OCI-LY1 (cell line): ENCODE measurements at regions not wholly inside any gene's neighbourhood (a gene's known extent, or its start where the extent isn't known, plus 50 kb on each side); places are given as distances from the start of the nearest gene placed in this dataset.

ENCODE experiments used
- H2AFZ ChIP-seq: fragments of 200-600 bp; sonication (generic), shearing (Covaris generic); 2 replicates; pipeline ENCODE4 v1.6.0; 2014; ENCODE audit warnings: antibody characterized with exemption, mild to moderate bottlenecking, low read length
- H3F3A ChIP-seq: fragments of 200-600 bp; sonication (generic), shearing (Covaris generic); 2 replicates; pipeline ENCODE4 v1.6.0; 2014; ENCODE audit warnings: mild to moderate bottlenecking, antibody characterized with exemption, low read length, moderate library complexity; ENCODE audit not compliant: insufficient read depth
- H3K27ac ChIP-seq: fragments of 200-600 bp; sonication (generic); 2 replicates; pipeline ENCODE4 v1.5.1; 2014; ENCODE audit warnings: low read length, mixed run types, mild to moderate bottlenecking, low read depth; ENCODE audit not compliant: poor library complexity, severe bottlenecking
- H3K27me3 ChIP-seq: fragments of 200-600 bp; sonication (generic); 2 replicates; pipeline ENCODE4 v1.6.0; 2014; ENCODE audit warnings: antibody characterized with exemption, mild to moderate bottlenecking, low read length, moderate library complexity; ENCODE audit not compliant: insufficient read depth
- H3K36me3 ChIP-seq: fragments of 200-600 bp; sonication (generic); 2 replicates; pipeline ENCODE4 v1.6.1; 2014; ENCODE audit warnings: mild to moderate bottlenecking, antibody characterized with exemption, low read length, moderate library complexity, mixed read lengths; ENCODE audit not compliant: insufficient read depth
- H3K4me1 ChIP-seq: fragments of 200-600 bp; sonication (generic); 2 replicates; pipeline ENCODE4 v1.5.1; 2014; ENCODE audit warnings: mild to moderate bottlenecking, low read length, moderate library complexity; ENCODE audit not compliant: insufficient read depth, severe bottlenecking
- H3K4me2 ChIP-seq: fragments of 200-600 bp; sonication (generic), shearing (Covaris generic); 2 replicates; pipeline ENCODE4 v1.6.1; 2014; ENCODE audit warnings: low read length
- H3K4me3 ChIP-seq: fragments of 200-600 bp; sonication (generic); 2 replicates; pipeline ENCODE4 v1.5.1; 2014; ENCODE audit warnings: low read length, low read depth, mild to moderate bottlenecking, mixed read lengths; ENCODE audit not compliant: poor library complexity, severe bottlenecking
- H3K79me2 ChIP-seq: fragments of 200-600 bp; shearing (Covaris generic); 2 replicates; pipeline ENCODE4 v1.6.1; 2016; ENCODE audit warnings: mixed run types, low read length, mixed read lengths; ENCODE audit not compliant: insufficient read depth
- H3K9ac ChIP-seq: fragments of 200-600 bp; sonication (generic), shearing (Covaris generic); 2 replicates; pipeline ENCODE4 v1.6.1; 2014; ENCODE audit warnings: mild to moderate bottlenecking, low read length, mixed read lengths
- H3K9me2 ChIP-seq: fragments of 200-600 bp; sonication (generic), shearing (Covaris generic); 2 replicates; pipeline ENCODE4 v1.6.1; 2014; ENCODE audit warnings: low read depth, mild to moderate bottlenecking, low read length, mixed read lengths
- H3K9me3 ChIP-seq: fragments of 200-600 bp; shearing (Covaris generic); 2 replicates; pipeline ENCODE4 v1.6.1; 2014; ENCODE audit warnings: low read length, mixed read lengths
- H4K20me1 ChIP-seq: fragments of 200-600 bp; sonication (generic), shearing (Covaris generic); 2 replicates; pipeline ENCODE4 v1.6.0; 2016; ENCODE audit warnings: mild to moderate bottlenecking, low read length; ENCODE audit not compliant: insufficient read depth
- CTCF ChIP-seq: fragments of 200-600 bp; sonication (generic), shearing (Covaris generic); IDR thresholded peaks from 2 replicates; pipeline ENCODE4 v1.5.1; 2017; ENCODE audit warnings: mild to moderate bottlenecking, antibody characterized with exemption, low read length, moderate library complexity, mixed read lengths
- EZH2 ChIP-seq: fragments of 200-600 bp; sonication (generic), shearing (Covaris generic); IDR thresholded peaks from 2 replicates; pipeline ENCODE4 v1.8.0; 2017; ENCODE audit warnings: borderline replicate concordance, mixed run types, mild to moderate bottlenecking, antibody characterized with exemption, low read length, moderate library complexity, mixed read lengths

DNA sequence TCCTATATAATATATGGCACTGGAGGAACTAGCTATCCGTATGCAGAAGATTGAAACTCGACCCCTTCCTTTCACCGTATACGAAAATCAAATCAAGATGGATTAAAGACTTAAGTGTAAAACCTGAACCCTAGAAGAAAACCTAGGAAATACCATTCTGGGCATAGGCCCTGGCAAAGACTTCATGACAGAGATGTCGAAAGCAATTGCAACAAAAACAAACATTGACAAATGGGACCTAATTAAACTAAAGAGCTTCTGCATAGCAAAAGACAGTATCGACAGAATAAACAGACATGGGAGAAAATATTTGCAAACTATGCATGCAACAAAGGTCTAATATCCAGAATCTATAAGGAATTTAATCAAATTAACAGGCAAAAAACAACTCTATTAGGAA lies 61.4 kb upstream of the HDAC9 start:
- H3K79me2 ChIP-seq: no peaks in the 10 kb centered on the region
- H3K27ac ChIP-seq: no peak overlapping the region
- no peak overlapping the region for H3K9ac ChIP-seq
- no peak overlapping the region for H3K4me2 ChIP-seq
- no peaks in the 10 kb centered on the region for H3K36me3 ChIP-seq
- no peak overlapping the region for H2AFZ ChIP-seq
- no peak overlapping the region for H3K4me3 ChIP-seq
- 0 out of 2 replicates have a peak, but pooled peaks cover 3% of the 10 kb centered on the region for H3K9me3 ChIP-seq
- no peaks in the 10 kb centered on the region for H3K4me1 ChIP-seq
- H3F3A ChIP-seq: no peaks in the 10 kb centered on the region
- no peaks in the 10 kb centered on the region for H3K9me2 ChIP-seq
- no peaks in the 10 kb centered on the region for H4K20me1 ChIP-seq
- TF ChIP-seq EZH2: no peak
- no peak for TF ChIP-seq CTCF
- no peaks in the 10 kb centered on the region for H3K27me3 ChIP-seq

- Histone ChIP-seq H3K4me2 (no peak overlapping the region), H2AFZ (no peak overlapping the region), H3K9me2 (no peaks in the 10 kb centered on the region), H3F3A (no peaks in the 10 kb centered on the region), H3K4me1 (no peaks in the 10 kb centered on the region), H3K9me3 (0 out of 2 replicates have a peak, but pooled peaks cover 3% of the 10 kb centered on the region), H4K20me1 (no peaks in the 10 kb centered on the region), H3K36me3 (no peaks in the 10 kb centered on the region), H3K79me2 (no peaks in the 10 kb centered on the region), H3K27ac (no peak overlapping the region), H3K4me3 (no peak overlapping the region), H3K27me3 (no peaks in the 10 kb centered on the region), H3K9ac (no peak overlapping the region)
- TF ChIP-seq CTCF: no peak
- TF ChIP-seq EZH2: no peak
These were observed 58.4 kb upstream of the HDAC9 start for GRCh38 chr7:18437101-18437500.

DNA sequence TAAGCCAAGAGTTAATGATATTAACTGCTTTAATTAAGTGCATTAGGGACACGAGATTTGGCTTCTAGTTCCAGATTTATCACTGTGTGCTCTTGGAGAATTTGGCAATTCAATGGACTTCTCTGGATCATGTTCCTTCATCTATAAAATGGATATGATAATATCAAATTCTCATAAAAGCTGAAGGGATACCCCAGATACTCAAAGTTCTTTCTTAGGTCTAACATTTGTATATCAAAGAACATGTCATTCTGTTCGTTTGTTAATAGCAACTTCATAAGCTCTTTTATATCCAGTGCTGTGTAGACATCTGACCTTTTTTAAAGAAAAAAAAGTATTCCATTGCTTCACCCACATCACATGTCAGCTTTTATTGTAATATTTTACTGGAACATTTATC lies 54.6 kb upstream of the HDAC9 start:
- H3F3A ChIP-seq: no peaks in the 10 kb centered on the region
- TF ChIP-seq EZH2 (no peak), CTCF (no peak)
- no peaks in the 10 kb centered on the region for H3K36me3 ChIP-seq

More for the DNA sequence above, 54.6 kb upstream of the HDAC9 start:
- Histone ChIP-seq H3K9me2 (no peaks in the 10 kb centered on the region), H3K4me2 (no peak overlapping the region), H3K4me3 (no peak overlapping the region), H4K20me1 (no peaks in the 10 kb centered on the region), H3K9me3 (no peaks in the 10 kb centered on the region), H3K9ac (no peak overlapping the region), H3K27me3 (no peaks in the 10 kb centered on the region), H3K4me1 (no peaks in the 10 kb centered on the region), H3K27ac (no peak overlapping the region), H3K79me2 (no peaks in the 10 kb centered on the region), H2AFZ (no peak overlapping the region)
